Lower leg skin (tissue), 4 donors: ENCODE measurements at regions not wholly inside any gene's neighbourhood (a gene's known extent, or its start where the extent isn't known, plus 50 kb on each side); places are given as distances from the start of the nearest gene placed in this dataset.

Experiments used
- DNase-seq, 2 donors: peaks; one replicate each; pipeline ENCODE4 v3.0.0-alpha.2; 2019; ENCODE audit warnings: low spot score in 2 of 2
- H3K4me3 ChIP-seq: fragments of 200-600 bp; sonication (generic); 2 replicates; pipeline ENCODE4 v1.5.1; 2017; ENCODE audit warnings: mild to moderate bottlenecking, low read depth; ENCODE audit not compliant: poor library complexity, severe bottlenecking
- POLR2A ChIP-seq, 2 donors: fragments of 450-650 bp; IDR thresholded peaks; one replicate each; pipeline ENCODE4 v1.6.1; 2016 to 2017; ENCODE audit warnings: antibody characterized with exemption in 2 of 2, mild to moderate bottlenecking in 1 of 2, moderate library complexity in 1 of 2
- WGBS, 2 donors: methylation state at CpG; one replicate each; pipeline ENCODE4 v1.1.5; 2018; 5-methylcytosine and 5-hydroxymethylcytosine counted together
- intact Hi-C: fragments of 100-400 bp; cut with DNase I; formaldehyde crosslinking; loops from one replicate; pipeline ENCODE4 v1.15.0; 2023; ENCODE audit warnings: low total_unique reads
- TF ChIP-seq, protein P1 (sequence below), 3 donors: fragments of 450-650 bp; IDR thresholded peaks; one replicate each; pipeline ENCODE4 v1.5.1; 2016; ENCODE audit warnings: antibody characterized with exemption in 3 of 3, mild to moderate bottlenecking in 3 of 3, moderate library complexity in 2 of 3

DNA sequence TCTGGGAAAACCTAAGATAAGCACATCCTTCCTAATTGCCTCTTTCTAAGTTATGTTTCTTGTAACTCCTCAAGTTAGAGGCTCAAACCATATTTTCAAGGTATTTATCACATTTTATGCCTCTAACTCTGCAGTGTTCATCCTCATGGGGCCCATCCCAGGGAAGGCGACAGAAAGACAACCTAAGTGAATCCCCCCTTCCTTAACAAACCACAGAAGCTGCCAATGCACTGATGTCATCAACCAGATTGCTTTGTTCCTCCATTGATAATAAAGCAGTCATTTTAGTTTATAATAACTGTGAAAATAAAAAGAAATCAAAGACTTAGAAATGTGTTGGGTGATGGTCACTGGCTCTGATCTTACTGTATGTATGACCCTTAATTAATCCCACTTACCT, 119.5 kb upstream of the TCF21 start:
- WGBS, 2 donors: 68% methylated on average over 1 of the region's 1 CpG
- no peak overlapping the region for H3K4me3 ChIP-seq
- intact Hi-C loops: no loop called here
- no peak for DNase-seq
- TF ChIP-seq POLR2A (IDR thresholded peaks at IDR 0.05): no peak
- TF ChIP-seq, protein P1, sequence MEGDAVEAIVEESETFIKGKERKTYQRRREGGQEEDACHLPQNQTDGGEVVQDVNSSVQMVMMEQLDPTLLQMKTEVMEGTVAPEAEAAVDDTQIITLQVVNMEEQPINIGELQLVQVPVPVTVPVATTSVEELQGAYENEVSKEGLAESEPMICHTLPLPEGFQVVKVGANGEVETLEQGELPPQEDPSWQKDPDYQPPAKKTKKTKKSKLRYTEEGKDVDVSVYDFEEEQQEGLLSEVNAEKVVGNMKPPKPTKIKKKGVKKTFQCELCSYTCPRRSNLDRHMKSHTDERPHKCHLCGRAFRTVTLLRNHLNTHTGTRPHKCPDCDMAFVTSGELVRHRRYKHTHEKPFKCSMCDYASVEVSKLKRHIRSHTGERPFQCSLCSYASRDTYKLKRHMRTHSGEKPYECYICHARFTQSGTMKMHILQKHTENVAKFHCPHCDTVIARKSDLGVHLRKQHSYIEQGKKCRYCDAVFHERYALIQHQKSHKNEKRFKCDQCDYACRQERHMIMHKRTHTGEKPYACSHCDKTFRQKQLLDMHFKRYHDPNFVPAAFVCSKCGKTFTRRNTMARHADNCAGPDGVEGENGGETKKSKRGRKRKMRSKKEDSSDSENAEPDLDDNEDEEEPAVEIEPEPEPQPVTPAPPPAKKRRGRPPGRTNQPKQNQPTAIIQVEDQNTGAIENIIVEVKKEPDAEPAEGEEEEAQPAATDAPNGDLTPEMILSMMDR (IDR thresholded peaks at IDR 0.05): no peak

DNA sequence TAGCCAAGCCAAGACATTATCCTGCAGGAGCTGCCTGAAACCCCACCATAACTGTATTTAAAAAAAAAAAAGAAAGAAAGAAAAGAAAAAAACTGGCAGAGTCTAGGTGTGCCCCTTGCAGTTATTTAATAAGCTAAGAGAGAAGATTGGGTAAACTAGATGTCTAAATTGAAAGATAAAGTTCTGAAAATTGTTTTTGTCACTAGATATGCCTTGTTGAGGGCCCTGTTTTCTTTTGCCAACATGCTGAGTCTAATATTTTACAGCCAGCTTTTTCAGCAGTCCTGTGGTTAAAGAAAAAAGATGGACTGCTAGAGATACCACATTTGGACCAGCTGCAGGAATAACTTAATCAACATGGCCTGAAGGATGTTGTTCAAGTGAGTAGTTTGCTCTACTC, 116.3 kb upstream of the TCF21 start:
- H3K4me3 ChIP-seq: no peak overlapping the region
- intact Hi-C loops: no loop called here
- no peak for DNase-seq
- TF ChIP-seq, protein P1 (IDR thresholded peaks at IDR 0.05): no peak
- TF ChIP-seq POLR2A (IDR thresholded peaks at IDR 0.05): no peak

DNA sequence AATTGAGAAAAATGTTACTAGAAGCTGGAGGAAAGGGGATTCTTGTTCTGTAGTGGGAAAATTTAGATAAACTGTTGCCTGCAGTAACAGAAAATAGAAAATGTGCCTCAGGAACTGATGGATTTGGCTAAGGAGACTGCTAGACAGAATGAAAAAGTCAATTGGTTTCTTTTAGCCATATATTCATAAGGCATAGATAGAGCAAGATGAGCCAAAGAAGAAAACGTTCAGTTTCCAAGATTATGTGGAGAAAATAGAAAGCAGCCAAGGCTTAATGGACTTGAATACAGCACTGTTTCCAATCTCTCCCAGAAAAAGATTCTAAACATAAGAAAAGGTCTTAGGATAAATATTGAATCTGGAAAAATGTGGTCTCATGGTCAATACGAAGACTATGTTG, 115.1 kb upstream of the TCF21 start:
- 77% methylated on average over 2 of the region's 2 CpGs for WGBS, 2 donors
- TF ChIP-seq POLR2A (IDR thresholded peaks at IDR 0.05): no peak
- TF ChIP-seq, protein P1 (IDR thresholded peaks at IDR 0.05): no peak
- no peak for DNase-seq
- intact Hi-C loops: no loop called here
- H3K4me3 ChIP-seq: no peak overlapping the region

DNA sequence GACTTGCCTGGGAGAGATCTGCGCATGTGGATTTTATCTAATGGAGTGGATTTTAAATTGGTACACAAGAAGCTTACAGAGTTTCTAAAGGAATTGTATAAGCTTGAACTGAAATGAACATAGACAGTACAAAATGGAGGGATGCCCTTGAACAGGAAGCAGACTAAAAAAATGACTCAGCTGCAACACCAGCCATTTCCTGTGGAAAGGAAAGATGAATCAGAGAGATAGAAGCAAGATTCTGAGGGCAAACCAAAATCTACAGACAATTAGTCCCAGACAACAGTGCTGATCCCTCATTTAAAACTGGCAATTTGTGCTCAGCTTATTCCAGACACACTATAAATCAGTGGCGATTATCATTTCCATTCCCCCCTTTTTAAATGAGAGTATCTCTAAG, 114.6 kb upstream of the TCF21 start:
- no peak overlapping the region for H3K4me3 ChIP-seq
- intact Hi-C loops: no loop called here
- WGBS, 2 donors: 85 to 89% methylated on average over 2 of the region's 2 CpGs
- TF ChIP-seq, protein P1 (IDR thresholded peaks at IDR 0.05): no peak
- TF ChIP-seq POLR2A (IDR thresholded peaks at IDR 0.05): no peak
- no peak for DNase-seq

DNA sequence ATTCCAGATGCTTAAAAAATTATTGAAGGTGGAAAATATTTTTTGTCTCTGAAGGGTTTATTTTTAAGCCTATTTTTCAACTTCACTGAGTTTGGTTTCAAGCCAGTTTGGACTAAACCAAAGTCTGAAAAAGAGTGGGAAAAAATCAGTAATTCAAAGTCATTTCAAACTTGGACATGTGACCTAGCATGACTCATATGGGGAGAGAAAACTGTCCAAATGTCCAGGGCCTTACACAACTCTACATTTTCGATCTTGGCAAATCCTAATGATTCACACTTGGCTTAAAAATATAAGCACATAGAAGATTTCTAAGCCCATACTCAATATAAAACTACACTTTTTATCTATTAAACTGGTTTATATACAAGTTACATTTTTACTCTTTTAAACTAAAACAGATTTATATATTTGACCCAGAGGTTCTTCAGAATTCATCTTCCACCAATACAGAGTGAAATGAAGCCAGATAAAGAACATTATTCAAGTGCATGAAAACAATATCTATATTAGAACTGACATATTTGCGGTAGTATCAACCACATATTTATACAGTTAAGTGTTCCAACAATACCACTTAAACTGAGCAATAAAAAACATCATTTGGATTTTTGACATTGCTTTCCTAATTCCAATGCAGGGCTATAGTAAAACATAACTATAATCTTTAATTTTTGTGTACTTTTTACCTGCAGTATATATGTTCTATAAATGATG, 110.3 kb upstream of the TCF21 start:
- intact Hi-C loops: no loop called here
- TF ChIP-seq, protein P1 (IDR thresholded peaks at IDR 0.05): no peak
- no peak for TF ChIP-seq POLR2A (IDR thresholded peaks at IDR 0.05)
- no peak overlapping the region for H3K4me3 ChIP-seq
- WGBS, 2 donors: 51 to 54% methylated on average over 2 of the region's 2 CpGs
- DNase-seq: no peak
